GM21515 (cell line): ENCODE measurements at regions not wholly inside any gene's neighbourhood (a gene's known extent, or its start where the extent isn't known, plus 50 kb on each side); places are given as distances from the start of the nearest gene placed in this dataset.
"Not testable (repeated sequence)": the region's sequence is repeated elsewhere in the genome, so short reads cannot be mapped to it uniquely, and the experiment has no call there.

Experiments used
- ATAC-seq: cut with Tn5 transposase; IDR thresholded peaks from one replicate; pipeline ENCODE4 v1.9.1; 2021; ENCODE audit not compliant: unreplicated experiment

DNA sequence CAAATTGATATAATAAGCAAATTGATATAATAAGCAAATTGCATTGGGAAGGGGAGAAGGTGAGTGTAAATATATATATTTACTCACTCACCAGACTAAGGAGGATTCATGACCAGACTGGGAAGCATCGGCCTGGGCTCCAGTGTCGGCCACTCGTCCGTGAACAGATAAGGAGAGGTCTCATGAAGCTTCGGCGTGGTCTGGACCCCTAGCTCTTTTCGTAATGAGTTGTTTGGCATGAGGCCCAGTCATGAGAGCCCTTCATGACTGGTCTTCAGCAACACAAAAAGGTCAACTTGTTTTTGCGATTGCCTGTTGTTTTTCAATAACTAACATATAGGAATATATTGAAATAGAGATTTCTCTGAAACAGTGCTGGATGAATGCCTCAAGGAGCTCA, 222.9 kb upstream of the KCNK2 start:
- no peak for ATAC-seq

- no peak for ATAC-seq
Measured at GRCh38 chr1:214861615-214862014, 220.9 kb upstream of the KCNK2 start.

DNA sequence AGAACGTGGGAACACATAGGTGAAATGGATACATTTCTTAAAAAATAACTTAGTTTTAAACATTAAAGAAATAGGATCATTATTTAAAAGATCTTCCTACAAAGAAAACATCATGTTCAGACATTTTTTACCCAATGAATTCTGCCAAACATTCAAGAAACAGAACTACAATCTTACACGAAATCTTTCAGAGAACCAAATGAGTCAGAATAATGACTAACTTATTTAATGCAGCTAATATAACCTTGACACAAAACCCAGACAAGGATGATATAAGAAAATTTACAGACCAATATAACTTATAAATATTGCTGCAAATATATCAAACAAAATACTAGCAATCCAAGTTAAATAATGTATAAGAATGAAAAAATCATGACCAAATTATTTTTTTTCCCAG, 220.1 kb upstream of the KCNK2 start:
- ATAC-seq = no peak

- no peak for ATAC-seq
Measured at GRCh38 chr1:214864896-214865688, 217.4 kb upstream of the KCNK2 start.

- not testable (repeated sequence) for ATAC-seq
Measured at GRCh38 chr1:214870426-214870825, 212.1 kb upstream of the KCNK2 start.

- ATAC-seq = no peak
Measured at GRCh38 chr1:214880956-214881355, 201.6 kb upstream of the KCNK2 start.

- ATAC-seq = no peak
Measured at GRCh38 chr1:214882616-214883015, 199.9 kb upstream of the KCNK2 start.

- no peak for ATAC-seq
Measured at GRCh38 chr1:214895011-214895600, 187.4 kb upstream of the KCNK2 start.

- ATAC-seq = no peak
Measured at GRCh38 chr1:214896921-214897320, 185.6 kb upstream of the KCNK2 start.

GRCh38 chr1:214897581-214897980, 185.0 kb upstream of the KCNK2 start:
- ATAC-seq = no peak

DNA sequence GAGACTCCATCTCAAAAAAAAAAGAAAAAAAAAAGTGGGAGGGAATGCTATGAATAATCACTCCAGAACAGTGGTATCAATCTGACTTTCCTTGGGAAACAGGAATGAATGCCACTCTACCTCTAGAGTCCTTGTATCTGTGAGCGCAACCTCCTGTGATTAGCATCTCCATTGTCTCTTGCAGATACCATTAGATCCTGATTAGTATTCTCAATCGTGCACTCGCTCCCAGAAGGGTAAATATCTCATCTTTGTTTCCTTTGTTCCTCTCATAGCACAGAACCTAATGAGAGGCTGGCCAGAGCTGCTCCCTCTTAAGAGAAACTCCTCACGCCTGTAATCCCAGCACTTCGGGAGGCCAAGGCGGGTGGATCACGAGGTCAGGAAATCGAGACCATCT, 184.4 kb upstream of the KCNK2 start:
- no peak for ATAC-seq

DNA sequence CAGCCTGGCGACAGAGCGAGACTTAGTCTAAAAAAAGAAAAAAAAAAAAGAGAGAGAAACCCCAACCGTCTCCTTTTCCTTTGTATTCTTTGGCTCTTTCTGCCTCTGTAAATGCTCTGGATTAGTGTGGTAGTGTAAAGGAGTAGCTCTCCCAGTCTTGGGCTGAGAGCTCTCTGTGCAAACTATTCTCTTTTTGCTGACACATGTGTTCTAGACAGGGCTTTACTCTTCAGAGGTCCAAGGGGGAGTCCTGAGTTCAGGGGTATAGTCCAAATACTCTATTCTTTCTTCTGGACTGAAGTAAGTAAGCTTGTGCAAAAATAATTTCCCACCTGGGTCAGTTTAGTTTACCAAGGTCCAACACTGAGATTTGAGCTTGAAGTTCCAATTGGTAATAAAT, 183.8 kb upstream of the KCNK2 start:
- no peak for ATAC-seq

DNA sequence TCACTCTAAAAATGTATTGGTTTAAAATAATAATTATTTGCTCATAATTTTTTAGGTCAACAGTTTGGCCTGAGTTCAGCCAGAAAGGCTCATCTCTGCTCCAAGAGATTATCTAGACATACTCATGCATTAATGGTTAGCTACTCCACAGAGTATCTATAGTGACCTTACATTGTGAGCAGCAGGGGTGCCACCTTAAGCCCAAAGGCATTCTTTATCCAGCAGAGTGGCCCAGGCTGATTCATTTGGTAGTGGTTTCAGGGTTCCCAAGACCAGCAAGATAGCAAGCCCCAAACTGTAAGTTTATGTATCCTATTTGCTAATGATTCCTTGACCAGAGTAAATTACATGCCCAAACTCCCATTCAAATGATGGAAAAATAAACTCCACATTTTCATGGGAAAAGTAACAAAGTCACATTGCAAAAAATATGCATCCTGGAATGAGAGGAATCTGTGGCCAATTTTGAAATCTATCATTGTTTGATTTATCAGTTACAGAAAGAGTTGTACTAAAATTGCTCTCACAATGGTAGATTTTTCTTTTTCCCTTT, 182.6 kb upstream of the KCNK2 start:
- ATAC-seq = no peak

GRCh38 chr1:214900590-214900989, 181.9 kb upstream of the KCNK2 start:
- ATAC-seq = no peak

GRCh38 chr1:214901718-214902117, 180.8 kb upstream of the KCNK2 start:
- no peak for ATAC-seq

GRCh38 chr1:214902636-214903320, 179.8 kb upstream of the KCNK2 start:
- ATAC-seq = no peak

GRCh38 chr1:214912127-214912526, 170.4 kb upstream of the KCNK2 start:
- no peak for ATAC-seq

DNA sequence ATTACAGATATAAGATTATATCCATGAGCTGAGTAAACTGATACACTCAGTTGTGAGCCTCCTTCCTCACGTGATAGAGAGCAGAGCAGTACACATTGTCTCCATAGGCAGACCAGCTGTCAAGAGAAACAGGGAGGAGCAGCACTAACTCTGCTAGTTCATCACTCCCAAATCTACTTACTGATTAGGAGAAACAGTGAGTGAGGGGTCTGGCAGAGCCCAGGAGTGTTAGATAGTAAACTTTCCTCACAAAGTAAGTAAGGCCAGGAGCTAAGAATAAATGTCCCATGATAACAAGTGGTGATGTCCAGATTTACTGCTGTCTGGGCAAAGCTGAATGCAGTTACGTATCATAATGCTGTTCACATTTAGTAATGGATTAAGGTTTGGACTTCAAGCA, 168.6 kb upstream of the KCNK2 start:
- ATAC-seq = no peak

DNA sequence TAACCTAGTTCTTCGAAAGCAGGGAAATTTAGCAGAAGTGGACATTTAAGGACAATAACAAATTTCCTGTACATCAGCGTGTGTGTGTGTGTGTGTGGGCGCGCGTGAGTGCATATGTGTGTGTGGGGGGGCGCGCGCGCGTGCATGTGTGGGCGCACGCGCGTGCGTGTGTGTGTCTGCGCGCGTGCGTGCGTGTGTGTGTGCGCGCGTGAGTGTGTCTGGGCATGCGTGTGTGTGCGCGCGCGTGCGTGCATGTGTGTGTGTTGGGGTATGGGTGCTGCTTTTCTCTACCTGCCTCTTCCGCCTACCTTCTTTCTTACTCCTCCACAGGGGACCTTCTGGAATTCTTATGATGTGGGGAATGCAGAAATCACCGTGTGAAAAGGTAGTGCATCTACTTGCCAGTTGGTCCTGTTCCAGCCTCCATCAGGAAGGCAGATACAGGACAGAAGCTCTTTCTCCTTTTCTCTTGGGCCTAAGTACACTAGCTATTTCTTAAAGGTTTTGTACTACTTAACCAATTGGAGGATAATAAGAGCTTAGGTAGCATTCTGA, 165.4 kb upstream of the KCNK2 start:
- ATAC-seq = no peak

DNA sequence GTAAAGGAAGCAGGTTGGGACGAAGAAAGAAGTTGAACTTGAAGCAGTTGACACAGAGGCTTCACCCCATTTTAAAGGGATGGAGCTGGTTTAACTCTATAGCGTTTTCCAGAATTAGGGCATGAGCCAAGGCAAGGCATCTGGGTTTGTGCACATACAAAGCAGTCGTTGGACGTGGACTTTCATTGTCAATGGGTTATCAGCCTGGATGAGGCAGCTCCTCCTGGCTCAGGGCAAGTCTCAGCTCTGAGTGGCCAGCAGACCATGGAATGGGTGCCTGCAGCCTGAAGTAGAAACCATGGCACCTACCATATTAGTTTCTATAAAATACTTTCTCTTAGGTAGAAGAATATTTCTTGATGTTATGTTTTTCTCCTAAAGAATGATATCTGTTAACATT, 163.8 kb upstream of the KCNK2 start:
- no peak for ATAC-seq

DNA sequence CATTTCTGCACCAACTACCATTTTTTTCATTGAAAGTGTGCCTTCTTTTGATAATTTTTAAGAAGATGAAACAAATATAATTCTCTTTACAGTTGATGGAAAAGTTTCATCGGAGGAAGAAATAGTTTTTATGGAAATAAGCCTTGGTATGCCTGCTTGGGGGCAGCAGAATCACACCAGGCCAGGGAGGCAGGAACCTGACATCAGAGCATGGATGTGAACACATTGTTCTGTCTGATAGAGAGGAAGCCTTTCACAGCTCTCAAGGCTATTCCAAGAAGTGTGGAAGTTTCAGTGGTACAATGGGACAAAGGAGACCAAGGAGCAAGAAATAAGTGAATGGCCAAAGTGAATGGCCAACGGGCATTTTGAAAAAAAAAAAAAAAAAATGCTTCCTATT, 162.2 kb upstream of the KCNK2 start:
- ATAC-seq = no peak
